Tibial nerve (tissue), 4 donors: ENCODE measurements at regions not wholly inside any gene's neighbourhood (a gene's known extent, or its start where the extent isn't known, plus 50 kb on each side); places are given as distances from the start of the nearest gene placed in this dataset.

Source experiments
- CTCF ChIP-seq, 5 experiments: fragments of 200-600 bp in 3 of 5; fragments of 450-650 bp in 2 of 5; sonication (generic) in 3 of 5; IDR thresholded peaks; one replicate each; pipeline ENCODE4 v1.5.1; 2016 to 2019; ENCODE audit warnings: antibody characterized with exemption in 5 of 5, mild to moderate bottlenecking in 3 of 5, moderate library complexity in 2 of 5
- EP300 ChIP-seq, 2 donors: sonication (generic); formaldehyde crosslinking; IDR thresholded peaks; one replicate each; pipeline ENCODE4 v1.6.1; 2017; ENCODE audit warnings: antibody characterized with exemption in 2 of 2, mild to moderate bottlenecking in 1 of 2

- TF ChIP-seq CTCF (IDR thresholded peaks at IDR 0.05) (no peak), EP300 (IDR thresholded peaks at IDR 0.05) (no peak)
Observed at GRCh38 chr11:104547996-104548661, 350.1 kb downstream of the CASP12 start.
